Activated naive CD8-positive, alpha-beta T cell treated with anti-CD3 and anti-CD28 coated beads for 36 hours (primary cell): ENCODE measurements at regions not wholly inside any gene's neighbourhood (a gene's known extent, or its start where the extent isn't known, plus 50 kb on each side); places are given as distances from the start of the nearest gene placed in this dataset.
"Not testable (repeated sequence)": the region's sequence is repeated elsewhere in the genome, so short reads cannot be mapped to it uniquely, and the experiment has no call there.

Source experiments
- DNase-seq: peaks from one replicate; pipeline ENCODE4 v3.0.0; 2021
- H3K27ac Mint-ChIP-seq: one replicate; pipeline ENCODE4 v1.8.0; 2022; ENCODE audit warnings: mild to moderate bottlenecking, moderate library complexity, mixed read lengths
- H3K27me3 Mint-ChIP-seq: one replicate; pipeline ENCODE4 v1.8.0; 2022; ENCODE audit warnings: mild to moderate bottlenecking, mixed read lengths
- H3K36me3 Mint-ChIP-seq: one replicate; pipeline ENCODE4 v1.8.0; 2021; ENCODE audit warnings: mild to moderate bottlenecking, mixed read lengths
- H3K4me1 Mint-ChIP-seq: one replicate; pipeline ENCODE4 v1.8.0; 2021; ENCODE audit warnings: mixed read lengths
- H3K4me3 Mint-ChIP-seq: one replicate; pipeline ENCODE4 v1.8.0; 2022; ENCODE audit warnings: mild to moderate bottlenecking, moderate library complexity, mixed read lengths
- H3K9me3 Mint-ChIP-seq: one replicate; pipeline ENCODE4 v1.8.0; 2022; ENCODE audit warnings: mixed read lengths

DNA sequence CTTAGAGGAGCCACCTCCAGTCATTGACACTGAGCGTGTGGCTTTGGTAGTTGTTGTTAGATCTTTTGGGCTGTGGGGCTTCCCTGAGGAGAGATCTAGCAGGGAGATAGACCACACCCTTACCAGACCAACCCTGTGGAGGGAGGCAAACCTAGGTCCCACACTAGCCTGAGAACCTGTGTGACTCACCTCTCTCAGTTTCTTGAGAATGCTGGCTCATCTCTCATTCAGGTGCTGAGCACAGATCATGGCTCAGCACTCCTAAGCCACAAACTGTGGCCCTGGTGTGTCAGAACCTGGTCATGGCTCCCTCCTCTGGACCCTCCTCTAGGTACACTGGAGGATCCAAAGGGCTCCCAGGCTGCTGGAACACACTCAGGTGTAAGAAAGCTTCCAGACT lies 919.7 kb downstream of the PRIM2 start:
- H3K4me3 Mint-ChIP-seq, H3K27me3 Mint-ChIP-seq, H3K27ac Mint-ChIP-seq, DNase-seq, H3K4me1 Mint-ChIP-seq, H3K36me3 Mint-ChIP-seq, H3K9me3 Mint-ChIP-seq: not testable (repeated sequence)

DNA sequence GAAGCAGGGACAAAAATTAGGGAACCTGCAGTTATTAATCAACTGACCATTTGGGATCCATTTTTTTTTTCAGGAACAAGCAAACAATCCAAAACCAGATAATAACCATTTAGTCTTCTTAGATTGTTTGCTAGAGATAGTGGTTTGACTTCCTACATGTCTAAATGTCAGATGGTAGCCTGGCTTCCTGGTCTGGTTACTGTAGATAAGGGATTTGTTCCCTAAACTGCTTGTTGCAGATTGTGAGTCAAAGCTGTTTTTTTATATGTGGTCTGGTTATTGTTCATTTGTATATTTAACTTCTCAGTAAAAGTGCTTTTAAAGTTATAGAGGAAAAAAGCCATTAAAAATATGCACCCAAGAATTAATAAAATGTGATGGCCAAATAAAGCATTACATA lies 921.0 kb downstream of the PRIM2 start:
- H3K9me3 Mint-ChIP-seq, H3K27me3 Mint-ChIP-seq, H3K36me3 Mint-ChIP-seq, H3K4me3 Mint-ChIP-seq, H3K27ac Mint-ChIP-seq, DNase-seq, H3K4me1 Mint-ChIP-seq: not testable (repeated sequence)

DNA sequence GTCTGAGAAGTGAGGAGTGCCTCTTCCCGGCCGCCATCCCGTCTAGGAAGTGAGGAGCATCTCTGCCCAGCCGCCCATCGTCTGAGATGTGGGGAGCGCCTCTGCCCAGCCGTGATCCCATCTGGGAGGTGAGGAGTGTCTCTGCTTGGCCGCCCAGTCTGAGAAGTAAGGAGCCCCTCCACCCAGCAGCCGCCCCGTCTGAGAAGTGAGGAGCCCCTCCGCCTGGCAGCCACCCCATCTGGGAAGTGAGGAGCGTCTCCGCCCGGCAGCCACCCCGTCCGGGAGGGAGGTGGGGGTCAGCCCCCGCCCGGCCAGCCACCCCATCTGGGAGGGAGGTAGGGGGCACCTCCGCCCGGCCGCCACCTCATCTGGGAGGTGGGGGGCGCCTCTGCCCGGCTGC lies 940.2 kb downstream of the PRIM2 start:
- not testable (repeated sequence) for H3K9me3 Mint-ChIP-seq, H3K4me1 Mint-ChIP-seq, H3K4me3 Mint-ChIP-seq

DNA sequence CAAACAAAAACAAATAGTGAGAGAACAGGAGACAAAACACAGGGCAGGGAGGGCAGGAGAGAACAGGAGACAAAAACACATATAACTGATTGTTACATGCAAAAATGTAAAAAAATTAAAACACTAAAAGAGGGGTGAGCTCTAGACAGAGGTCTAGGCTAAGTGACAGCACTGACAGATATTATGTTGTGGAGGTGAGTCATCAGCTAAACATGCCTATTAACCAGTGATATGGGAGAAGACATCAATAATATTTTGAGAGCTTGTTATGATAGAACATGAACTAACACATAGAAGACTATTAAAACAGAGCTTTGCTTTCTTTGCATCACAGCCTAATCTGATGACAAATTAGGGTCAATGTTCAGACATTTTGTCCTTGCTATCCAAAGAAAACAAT lies 972.7 kb downstream of the PRIM2 start:
- H3K9me3 Mint-ChIP-seq: peaks cover 3% of the 10 kb centered on the region
- no peak overlapping the region for H3K4me3 Mint-ChIP-seq
- H3K4me1 Mint-ChIP-seq: no peaks in the 10 kb centered on the region
- H3K36me3 Mint-ChIP-seq: no peaks in the 10 kb centered on the region
- no peaks in the 10 kb centered on the region for H3K27me3 Mint-ChIP-seq
- no peak for DNase-seq
- no peak overlapping the region for H3K27ac Mint-ChIP-seq

More for the DNA sequence above, 940.2 kb downstream of the PRIM2 start:
- H3K27me3 Mint-ChIP-seq, DNase-seq, H3K36me3 Mint-ChIP-seq, H3K27ac Mint-ChIP-seq: not testable (repeated sequence)

DNA sequence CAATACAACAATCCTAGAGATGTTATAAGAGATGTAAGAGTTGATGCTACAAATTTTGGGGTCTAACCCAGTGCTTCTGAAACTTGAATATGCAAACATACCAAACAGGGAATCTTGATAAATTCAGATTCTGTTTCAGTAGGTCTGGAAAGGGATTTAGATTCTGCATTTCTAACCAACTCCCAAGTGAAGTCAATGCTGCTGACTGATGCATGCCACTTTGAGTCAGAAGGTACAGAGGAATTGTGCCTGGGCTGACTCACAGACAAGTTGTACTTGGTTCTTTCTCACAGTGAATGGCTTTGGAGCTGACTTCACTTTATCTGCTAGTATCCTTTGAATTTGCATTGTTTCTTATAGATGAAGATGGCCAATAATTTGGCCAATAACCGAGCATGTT lies 973.9 kb downstream of the PRIM2 start:
- not testable (repeated sequence) for H3K36me3 Mint-ChIP-seq, H3K27me3 Mint-ChIP-seq, H3K9me3 Mint-ChIP-seq, H3K27ac Mint-ChIP-seq, H3K4me3 Mint-ChIP-seq, DNase-seq, H3K4me1 Mint-ChIP-seq

DNA sequence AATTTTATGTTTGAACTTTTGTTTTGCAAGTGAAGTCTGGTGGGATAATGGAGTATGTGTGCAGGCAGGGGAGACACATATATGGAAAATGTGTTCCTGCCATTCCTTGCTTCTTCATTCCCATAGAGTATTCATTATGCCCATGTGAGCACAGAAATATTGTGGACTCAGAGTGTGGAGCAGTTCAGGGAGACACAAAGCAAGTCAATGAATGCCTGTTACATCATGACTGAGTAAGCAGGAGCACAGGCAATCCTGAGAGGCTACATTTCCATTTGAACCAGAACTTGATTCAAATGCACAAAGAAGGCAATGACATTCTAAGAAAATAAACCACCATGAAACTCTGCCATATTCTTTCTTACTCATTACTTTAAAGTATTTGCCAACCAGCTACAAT lies 990.5 kb downstream of the PRIM2 start:
- not testable (repeated sequence) for H3K9me3 Mint-ChIP-seq, DNase-seq, H3K4me1 Mint-ChIP-seq, H3K27me3 Mint-ChIP-seq, H3K36me3 Mint-ChIP-seq, H3K4me3 Mint-ChIP-seq, H3K27ac Mint-ChIP-seq

DNA sequence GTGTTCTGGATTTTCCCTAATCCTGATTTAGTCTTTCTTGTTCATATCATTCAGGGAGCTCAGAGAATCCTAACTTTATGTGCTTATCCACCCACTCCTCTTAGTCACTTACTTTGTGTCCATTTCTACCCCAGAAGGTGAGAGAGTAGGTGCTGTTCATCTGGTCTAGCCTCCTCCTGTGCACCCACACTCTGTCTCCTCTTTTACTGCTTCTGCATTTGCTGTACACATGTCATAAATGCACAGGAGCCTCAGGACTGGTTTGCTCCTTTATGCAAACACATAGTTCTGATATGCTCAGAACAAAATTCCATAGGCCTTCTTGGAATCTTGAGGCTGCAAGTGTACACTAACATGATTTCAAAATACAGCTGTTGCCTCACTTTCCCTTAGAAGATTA lies 1014.7 kb downstream of the PRIM2 start:
- H3K36me3 Mint-ChIP-seq, H3K4me1 Mint-ChIP-seq, DNase-seq, H3K27ac Mint-ChIP-seq, H3K27me3 Mint-ChIP-seq, H3K9me3 Mint-ChIP-seq, H3K4me3 Mint-ChIP-seq: not testable (repeated sequence)

DNA sequence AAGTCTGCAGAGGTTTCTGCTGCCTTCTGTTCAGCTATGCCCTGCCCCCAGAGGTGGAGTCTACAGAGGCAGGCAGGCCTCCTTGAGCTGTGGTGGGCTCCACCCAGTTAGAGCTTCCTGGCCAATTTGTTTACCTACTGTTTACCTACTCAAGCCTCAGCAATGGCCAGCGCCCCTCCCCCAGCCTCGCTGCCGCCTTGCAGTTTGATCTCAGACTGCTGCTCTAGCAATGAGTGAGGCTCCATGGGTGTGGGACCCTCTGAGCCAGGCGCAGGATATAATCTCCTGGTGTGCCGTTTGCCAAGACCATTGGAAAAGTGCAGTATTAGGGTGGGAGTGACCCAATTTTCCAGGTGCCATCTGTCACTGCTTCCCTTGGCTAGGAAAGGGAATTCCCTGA lies 1024.9 kb downstream of the PRIM2 start:
- H3K9me3 Mint-ChIP-seq, H3K4me1 Mint-ChIP-seq, H3K27me3 Mint-ChIP-seq, H3K36me3 Mint-ChIP-seq, DNase-seq, H3K27ac Mint-ChIP-seq, H3K4me3 Mint-ChIP-seq: not testable (repeated sequence)

DNA sequence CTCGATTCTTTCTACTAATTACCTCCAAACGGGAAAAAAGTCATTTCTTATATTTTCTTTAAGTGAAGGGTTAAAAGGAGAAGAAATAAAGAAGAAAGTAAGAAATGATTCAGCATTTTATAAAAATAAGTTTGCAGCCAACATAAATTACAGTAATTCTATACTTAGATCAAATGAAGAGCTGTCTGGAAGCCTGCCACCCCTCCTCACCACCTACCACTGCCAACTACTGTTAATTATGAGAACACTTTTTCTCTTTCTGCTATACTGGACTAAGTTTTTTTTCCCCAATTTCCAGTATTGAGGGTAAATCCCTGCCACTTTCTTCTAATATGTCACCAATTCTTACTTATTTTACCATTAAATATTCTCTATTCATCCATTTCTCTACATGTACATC lies 1030.1 kb downstream of the PRIM2 start:
- not testable (repeated sequence) for H3K36me3 Mint-ChIP-seq, H3K27ac Mint-ChIP-seq, H3K27me3 Mint-ChIP-seq, H3K4me3 Mint-ChIP-seq, H3K4me1 Mint-ChIP-seq, H3K9me3 Mint-ChIP-seq, DNase-seq

DNA sequence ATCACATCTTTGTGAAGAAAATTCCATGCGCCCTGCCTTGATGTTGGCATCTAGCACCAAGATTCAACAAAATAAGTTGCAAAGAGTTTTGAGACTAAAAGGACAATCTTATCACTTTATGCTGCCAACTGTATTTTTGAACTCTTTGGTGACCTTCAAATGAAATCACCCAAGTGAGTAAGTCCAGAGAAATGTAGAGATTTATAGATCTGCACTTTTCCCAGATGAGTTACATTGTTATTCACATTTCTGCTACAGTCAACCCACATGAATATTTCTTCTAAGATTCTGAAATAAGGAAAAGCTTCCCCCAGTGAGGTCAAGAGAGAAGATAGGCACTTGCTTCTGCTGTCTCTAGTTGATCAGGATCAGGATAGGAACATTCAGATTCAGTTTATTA lies 1034.2 kb downstream of the PRIM2 start:
- not testable (repeated sequence) for H3K9me3 Mint-ChIP-seq, H3K36me3 Mint-ChIP-seq, H3K4me3 Mint-ChIP-seq, DNase-seq, H3K4me1 Mint-ChIP-seq, H3K27ac Mint-ChIP-seq, H3K27me3 Mint-ChIP-seq

DNA sequence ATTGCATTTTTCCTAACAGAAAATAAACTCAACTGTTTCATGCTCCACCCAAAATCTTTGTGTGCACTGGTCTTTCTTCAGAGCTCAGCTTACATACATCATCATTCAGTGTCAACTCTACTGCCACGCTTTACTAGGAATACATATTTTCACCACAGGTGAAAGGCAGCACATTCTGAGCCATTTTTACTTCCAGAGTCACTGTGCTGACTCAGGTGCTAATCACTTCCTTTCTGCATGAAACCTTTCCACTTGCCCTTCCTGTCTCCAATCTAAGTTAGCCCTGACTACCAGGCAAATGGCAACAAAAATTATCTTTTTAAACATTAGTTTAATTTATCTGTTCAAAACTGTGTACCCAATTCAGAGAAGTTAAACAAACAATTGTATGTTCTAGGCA lies 1041.0 kb downstream of the PRIM2 start:
- H3K4me3 Mint-ChIP-seq, H3K27me3 Mint-ChIP-seq, DNase-seq, H3K36me3 Mint-ChIP-seq, H3K4me1 Mint-ChIP-seq, H3K27ac Mint-ChIP-seq, H3K9me3 Mint-ChIP-seq: not testable (repeated sequence)

DNA sequence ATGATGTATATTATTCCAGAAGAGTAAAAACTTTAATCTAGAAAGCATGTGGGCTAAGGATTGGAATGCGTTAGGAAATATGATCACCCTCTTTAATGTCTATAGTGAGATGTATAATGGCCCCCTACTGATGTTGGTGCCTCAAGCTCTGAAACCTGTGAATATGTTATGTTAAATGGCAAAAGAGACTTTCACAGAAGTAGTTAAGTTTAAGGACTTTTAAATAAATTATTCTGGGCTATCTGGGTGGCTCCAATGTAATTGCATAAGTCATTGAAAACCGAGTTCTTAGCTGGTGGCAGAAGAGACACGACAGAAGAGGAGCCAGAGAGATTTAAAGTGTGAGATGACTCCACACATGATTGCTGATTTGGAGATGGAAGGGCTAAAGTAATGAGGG lies 1048.4 kb downstream of the PRIM2 start:
- H3K9me3 Mint-ChIP-seq, DNase-seq, H3K36me3 Mint-ChIP-seq, H3K27ac Mint-ChIP-seq, H3K27me3 Mint-ChIP-seq, H3K4me3 Mint-ChIP-seq, H3K4me1 Mint-ChIP-seq: not testable (repeated sequence)

DNA sequence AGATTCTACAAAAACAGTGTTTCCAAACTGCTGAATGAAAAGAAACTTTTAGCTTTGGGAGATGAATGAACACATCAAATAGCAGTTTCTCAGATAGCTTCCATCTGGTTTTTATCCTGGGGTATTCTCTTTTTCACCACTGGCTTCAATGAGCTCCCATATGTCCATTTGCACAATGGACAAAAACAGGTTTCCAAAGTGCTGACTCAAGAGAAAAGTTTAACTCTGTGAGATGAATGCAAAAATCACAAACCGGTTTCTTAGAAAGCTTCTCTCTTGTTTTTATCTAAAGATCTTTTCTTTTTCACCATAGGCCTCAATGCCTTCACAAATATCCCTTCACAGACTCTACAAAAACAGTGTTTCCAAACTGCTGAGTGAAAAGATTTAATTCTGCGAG lies 1089.2 kb downstream of the PRIM2 start:
- not testable (repeated sequence) for H3K27ac Mint-ChIP-seq, H3K4me1 Mint-ChIP-seq, H3K36me3 Mint-ChIP-seq, H3K27me3 Mint-ChIP-seq, DNase-seq, H3K4me3 Mint-ChIP-seq
- H3K9me3 Mint-ChIP-seq: peaks cover 32% of the 10 kb centered on the region

DNA sequence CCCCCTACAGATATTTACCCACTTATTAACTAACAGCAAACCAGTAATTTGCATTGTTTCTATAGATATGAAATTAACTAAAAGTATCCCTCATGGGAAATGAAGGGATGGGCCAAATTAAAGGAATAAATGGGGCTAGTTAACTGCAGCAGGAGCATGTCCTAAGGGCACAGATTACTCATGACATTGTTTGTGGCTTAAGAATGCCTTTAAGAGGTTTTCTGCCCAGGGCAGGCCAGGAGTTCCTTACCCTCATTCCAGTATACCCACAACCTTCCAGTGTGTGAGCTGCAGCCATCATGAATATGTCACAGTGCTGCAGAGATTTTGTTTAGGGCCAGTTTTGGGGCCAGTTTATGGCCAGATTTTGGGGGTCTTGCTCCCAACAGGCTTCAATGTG lies 1101.9 kb downstream of the PRIM2 start:
- DNase-seq: no peak
- Mint-ChIP-seq H3K4me1 (no peaks in the 10 kb centered on the region), H3K9me3 (no peaks in the 10 kb centered on the region), H3K4me3 (no peak overlapping the region), H3K27ac (no peak overlapping the region), H3K27me3 (no peaks in the 10 kb centered on the region), H3K36me3 (no peaks in the 10 kb centered on the region)
